ENCODE measurements at regions not wholly inside any gene's neighbourhood (a gene's known extent, or its start where the extent isn't known, plus 50 kb on each side); places are given as distances from the start of the nearest gene placed in this dataset.

DNA sequence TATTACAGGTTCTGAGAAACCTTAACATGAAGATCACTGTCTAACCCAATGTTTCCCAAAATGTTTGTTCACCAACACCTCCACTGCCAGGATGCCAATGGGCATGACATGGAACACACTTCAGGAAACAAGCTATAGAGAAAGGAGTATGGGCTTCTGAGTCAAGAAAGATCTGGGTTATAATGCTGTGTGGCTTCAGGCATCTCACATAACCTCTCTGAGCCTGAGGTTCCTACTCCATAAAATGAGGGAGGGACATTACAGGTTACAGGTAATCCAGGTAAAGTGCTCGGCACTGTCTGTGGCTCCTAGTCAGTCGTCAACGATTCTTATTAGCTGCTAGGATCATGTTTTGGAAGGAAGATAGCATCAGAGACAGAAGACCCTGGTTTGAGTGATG is 126.4 kb upstream of the SMAD3 start (continued):
- TF ChIP-seq, protein P1, sequence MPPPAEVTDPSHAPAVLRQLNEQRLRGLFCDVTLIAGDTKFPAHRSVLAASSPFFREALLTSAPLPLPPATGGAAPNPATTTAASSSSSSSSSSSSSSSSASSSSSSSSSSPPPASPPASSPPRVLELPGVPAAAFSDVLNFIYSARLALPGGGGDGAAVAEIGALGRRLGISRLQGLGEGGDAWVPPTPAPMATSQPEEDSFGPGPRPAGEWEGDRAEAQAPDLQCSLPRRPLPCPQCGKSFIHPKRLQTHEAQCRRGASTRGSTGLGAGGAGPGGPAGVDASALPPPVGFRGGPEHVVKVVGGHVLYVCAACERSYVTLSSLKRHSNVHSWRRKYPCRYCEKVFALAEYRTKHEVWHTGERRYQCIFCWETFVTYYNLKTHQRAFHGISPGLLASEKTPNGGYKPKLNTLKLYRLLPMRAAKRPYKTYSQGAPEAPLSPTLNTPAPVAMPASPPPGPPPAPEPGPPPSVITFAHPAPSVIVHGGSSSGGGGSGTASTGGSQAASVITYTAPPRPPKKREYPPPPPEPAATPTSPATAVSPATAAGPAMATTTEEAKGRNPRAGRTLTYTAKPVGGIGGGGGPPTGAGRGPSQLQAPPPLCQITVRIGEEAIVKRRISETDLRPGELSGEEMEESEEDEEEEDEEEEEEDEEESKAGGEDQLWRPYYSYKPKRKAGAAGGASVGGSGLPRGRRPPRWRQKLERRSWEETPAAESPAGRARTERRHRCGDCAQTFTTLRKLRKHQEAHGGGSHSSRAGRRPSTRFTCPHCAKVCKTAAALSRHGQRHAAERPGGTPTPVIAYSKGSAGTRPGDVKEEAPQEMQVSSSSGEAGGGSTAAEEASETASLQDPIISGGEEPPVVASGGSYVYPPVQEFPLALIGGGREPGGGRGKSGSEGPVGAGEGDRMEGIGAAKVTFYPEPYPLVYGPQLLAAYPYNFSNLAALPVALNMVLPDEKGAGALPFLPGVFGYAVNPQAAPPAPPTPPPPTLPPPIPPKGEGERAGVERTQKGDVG (CRISPR knock-in tag; IDR thresholded peaks at IDR 0.05): no peak
- TF ChIP-seq RELA (IDR thresholded peaks at IDR 0.05; ENCODE audit: borderline replicate concordance, partially characterized antibody): no peak
- no peak for TF ChIP-seq RBBP5 (conservative IDR thresholded peaks at IDR 0.05)
- TF ChIP-seq CEBPB (IDR thresholded peaks at IDR 0.05; ENCODE audit: borderline replicate concordance in 1 of 2, low read depth in 2 of 2, low read length in 2 of 2): no peak
- TF ChIP-seq, protein P2, sequence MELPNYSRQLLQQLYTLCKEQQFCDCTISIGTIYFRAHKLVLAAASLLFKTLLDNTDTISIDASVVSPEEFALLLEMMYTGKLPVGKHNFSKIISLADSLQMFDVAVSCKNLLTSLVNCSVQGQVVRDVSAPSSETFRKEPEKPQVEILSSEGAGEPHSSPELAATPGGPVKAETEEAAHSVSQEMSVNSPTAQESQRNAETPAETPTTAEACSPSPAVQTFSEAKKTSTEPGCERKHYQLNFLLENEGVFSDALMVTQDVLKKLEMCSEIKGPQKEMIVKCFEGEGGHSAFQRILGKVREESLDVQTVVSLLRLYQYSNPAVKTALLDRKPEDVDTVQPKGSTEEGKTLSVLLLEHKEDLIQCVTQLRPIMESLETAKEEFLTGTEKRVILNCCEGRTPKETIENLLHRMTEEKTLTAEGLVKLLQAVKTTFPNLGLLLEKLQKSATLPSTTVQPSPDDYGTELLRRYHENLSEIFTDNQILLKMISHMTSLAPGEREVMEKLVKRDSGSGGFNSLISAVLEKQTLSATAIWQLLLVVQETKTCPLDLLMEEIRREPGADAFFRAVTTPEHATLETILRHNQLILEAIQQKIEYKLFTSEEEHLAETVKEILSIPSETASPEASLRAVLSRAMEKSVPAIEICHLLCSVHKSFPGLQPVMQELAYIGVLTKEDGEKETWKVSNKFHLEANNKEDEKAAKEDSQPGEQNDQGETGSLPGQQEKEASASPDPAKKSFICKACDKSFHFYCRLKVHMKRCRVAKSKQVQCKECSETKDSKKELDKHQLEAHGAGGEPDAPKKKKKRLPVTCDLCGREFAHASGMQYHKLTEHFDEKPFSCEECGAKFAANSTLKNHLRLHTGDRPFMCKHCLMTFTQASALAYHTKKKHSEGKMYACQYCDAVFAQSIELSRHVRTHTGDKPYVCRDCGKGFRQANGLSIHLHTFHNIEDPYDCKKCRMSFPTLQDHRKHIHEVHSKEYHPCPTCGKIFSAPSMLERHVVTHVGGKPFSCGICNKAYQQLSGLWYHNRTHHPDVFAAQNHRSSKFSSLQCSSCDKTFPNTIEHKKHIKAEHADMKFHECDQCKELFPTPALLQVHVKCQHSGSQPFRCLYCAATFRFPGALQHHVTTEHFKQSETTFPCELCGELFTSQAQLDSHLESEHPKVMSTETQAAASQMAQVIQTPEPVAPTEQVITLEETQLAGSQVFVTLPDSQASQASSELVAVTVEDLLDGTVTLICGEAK (IDR thresholded peaks at IDR 0.05; ENCODE audit: borderline replicate concordance): no peak
- no peak for TF ChIP-seq NR2F1 (conservative IDR thresholded peaks at IDR 0.05)
- TF ChIP-seq SP1 (IDR thresholded peaks at IDR 0.05; ENCODE audit: low read depth, low read length): no peak
- no peak for TF ChIP-seq IRF4 (IDR thresholded peaks at IDR 0.05; ENCODE audit: low read depth, low read length)
- no peak for TF ChIP-seq TARDBP (IDR thresholded peaks at IDR 0.05; ENCODE audit: borderline replicate concordance)
- TF ChIP-seq, protein P3, sequence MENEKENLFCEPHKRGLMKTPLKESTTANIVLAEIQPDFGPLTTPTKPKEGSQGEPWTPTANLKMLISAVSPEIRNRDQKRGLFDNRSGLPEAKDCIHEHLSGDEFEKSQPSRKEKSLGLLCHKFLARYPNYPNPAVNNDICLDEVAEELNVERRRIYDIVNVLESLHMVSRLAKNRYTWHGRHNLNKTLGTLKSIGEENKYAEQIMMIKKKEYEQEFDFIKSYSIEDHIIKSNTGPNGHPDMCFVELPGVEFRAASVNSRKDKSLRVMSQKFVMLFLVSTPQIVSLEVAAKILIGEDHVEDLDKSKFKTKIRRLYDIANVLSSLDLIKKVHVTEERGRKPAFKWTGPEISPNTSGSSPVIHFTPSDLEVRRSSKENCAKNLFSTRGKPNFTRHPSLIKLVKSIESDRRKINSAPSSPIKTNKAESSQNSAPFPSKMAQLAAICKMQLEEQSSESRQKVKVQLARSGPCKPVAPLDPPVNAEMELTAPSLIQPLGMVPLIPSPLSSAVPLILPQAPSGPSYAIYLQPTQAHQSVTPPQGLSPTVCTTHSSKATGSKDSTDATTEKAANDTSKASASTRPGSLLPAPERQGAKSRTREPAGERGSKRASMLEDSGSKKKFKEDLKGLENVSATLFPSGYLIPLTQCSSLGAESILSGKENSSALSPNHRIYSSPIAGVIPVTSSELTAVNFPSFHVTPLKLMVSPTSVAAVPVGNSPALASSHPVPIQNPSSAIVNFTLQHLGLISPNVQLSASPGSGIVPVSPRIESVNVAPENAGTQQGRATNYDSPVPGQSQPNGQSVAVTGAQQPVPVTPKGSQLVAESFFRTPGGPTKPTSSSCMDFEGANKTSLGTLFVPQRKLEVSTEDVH (IDR thresholded peaks at IDR 0.05; ENCODE audit: low read depth, partially characterized antibody): no peak
- TF ChIP-seq IKZF1 (conservative IDR thresholded peaks at IDR 0.05): no peak
- no peak for TF ChIP-seq ZNF384 (IDR thresholded peaks at IDR 0.05; ENCODE audit: borderline replicate concordance, low read depth, low read length)
- TF ChIP-seq SMC3 (IDR thresholded peaks at IDR 0.05; ENCODE audit: borderline replicate concordance, low read length): no peak
